Hepatocyte (in vitro differentiated cells): ENCODE measurements at regions not wholly inside any gene's neighbourhood (a gene's known extent, or its start where the extent isn't known, plus 50 kb on each side); places are given as distances from the start of the nearest gene placed in this dataset.

Source experiments
- EZH2 ChIP-seq: fragments of 200-600 bp; sonication (generic); IDR thresholded peaks from 2 replicates; pipeline ENCODE4 v1.6.1; 2016; ENCODE audit warnings: antibody characterized with exemption, mild to moderate bottlenecking, borderline replicate concordance
- EZH2phosphoT487 ChIP-seq: fragments of 200-600 bp; sonication (generic); IDR thresholded peaks from one replicate; pipeline ENCODE4 v1.6.1; 2018; ENCODE audit warnings: antibody characterized with exemption, mild to moderate bottlenecking, low read depth, moderate library complexity; ENCODE audit not compliant: unreplicated experiment, severe bottlenecking
- TF ChIP-seq, protein P1 (sequence below): fragments of 200-600 bp; sonication (generic); IDR thresholded peaks from 2 replicates; pipeline ENCODE4 v1.5.1; 2016; ENCODE audit warnings: antibody characterized with exemption, mild to moderate bottlenecking; ENCODE audit not compliant: poor library complexity

DNA sequence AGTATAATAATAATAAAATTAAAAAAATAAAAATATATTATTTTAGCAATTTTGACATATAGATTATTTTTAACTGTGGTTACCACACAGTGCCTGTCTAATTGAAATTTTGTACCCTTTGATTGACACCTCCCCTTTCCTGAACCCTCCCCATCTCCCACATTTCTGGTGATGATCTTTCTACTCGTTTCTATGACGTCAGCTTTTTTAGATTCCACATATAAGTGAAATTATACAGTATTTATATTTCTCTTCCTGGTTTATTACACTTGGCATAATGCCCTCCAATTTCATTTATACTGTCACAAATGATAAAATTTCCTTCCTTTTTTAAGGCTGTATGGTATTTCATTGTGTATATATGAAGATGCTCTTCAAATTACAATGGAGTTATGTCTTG is 258.1 kb upstream of the PTCHD4 start:
- TF ChIP-seq, protein P1, sequence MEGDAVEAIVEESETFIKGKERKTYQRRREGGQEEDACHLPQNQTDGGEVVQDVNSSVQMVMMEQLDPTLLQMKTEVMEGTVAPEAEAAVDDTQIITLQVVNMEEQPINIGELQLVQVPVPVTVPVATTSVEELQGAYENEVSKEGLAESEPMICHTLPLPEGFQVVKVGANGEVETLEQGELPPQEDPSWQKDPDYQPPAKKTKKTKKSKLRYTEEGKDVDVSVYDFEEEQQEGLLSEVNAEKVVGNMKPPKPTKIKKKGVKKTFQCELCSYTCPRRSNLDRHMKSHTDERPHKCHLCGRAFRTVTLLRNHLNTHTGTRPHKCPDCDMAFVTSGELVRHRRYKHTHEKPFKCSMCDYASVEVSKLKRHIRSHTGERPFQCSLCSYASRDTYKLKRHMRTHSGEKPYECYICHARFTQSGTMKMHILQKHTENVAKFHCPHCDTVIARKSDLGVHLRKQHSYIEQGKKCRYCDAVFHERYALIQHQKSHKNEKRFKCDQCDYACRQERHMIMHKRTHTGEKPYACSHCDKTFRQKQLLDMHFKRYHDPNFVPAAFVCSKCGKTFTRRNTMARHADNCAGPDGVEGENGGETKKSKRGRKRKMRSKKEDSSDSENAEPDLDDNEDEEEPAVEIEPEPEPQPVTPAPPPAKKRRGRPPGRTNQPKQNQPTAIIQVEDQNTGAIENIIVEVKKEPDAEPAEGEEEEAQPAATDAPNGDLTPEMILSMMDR, result no peak
- TF ChIP-seq EZH2phosphoT487 (no peak), EZH2 (no peak)
